Endodermal cell (in vitro differentiated cells): ENCODE measurements at regions not wholly inside any gene's neighbourhood (a gene's known extent, or its start where the extent isn't known, plus 50 kb on each side); places are given as distances from the start of the nearest gene placed in this dataset.

Source experiments
- DNase-seq: peaks from one replicate; pipeline ENCODE4 v3.0.0-alpha.2; 2017
- H3K27ac ChIP-seq: 2 replicates; pipeline ENCODE4 v1.5.1; 2013; ENCODE audit warnings: mild to moderate bottlenecking, low read depth, low read length, moderate library complexity
- H3K27me3 ChIP-seq: 2 replicates; pipeline ENCODE4 v1.6.1; 2013; ENCODE audit warnings: mild to moderate bottlenecking, low read length, moderate library complexity; ENCODE audit not compliant: insufficient read depth, control insufficient read depth, poor library complexity, severe bottlenecking
- H3K36me3 ChIP-seq: 2 replicates; pipeline ENCODE4 v1.7.0; 2013; ENCODE audit warnings: mild to moderate bottlenecking, low read length, moderate library complexity; ENCODE audit not compliant: control insufficient read depth, insufficient read depth
- H3K4me1 ChIP-seq: one replicate; pipeline ENCODE4 v1.7.0; 2013; ENCODE audit warnings: low read length; ENCODE audit not compliant: control insufficient read depth, insufficient read depth
- H3K4me3 ChIP-seq: 2 replicates; pipeline ENCODE4 v1.5.1; 2013; ENCODE audit warnings: mild to moderate bottlenecking, low read length, moderate library complexity
- H3K9ac ChIP-seq: 2 replicates; pipeline ENCODE4 v1.6.1; 2013; ENCODE audit warnings: mild to moderate bottlenecking, low read length, moderate library complexity; ENCODE audit not compliant: poor library complexity, severe bottlenecking; ENCODE audit errors: extremely low read depth
- H3K9me3 ChIP-seq: 2 replicates; pipeline ENCODE4 v1.6.1; 2013; ENCODE audit warnings: mild to moderate bottlenecking, low read length, moderate library complexity; ENCODE audit not compliant: control insufficient read depth
- H3K27ac Mint-ChIP-seq: 2 replicates; pipeline ENCODE4 v1.8.0; 2020; ENCODE audit warnings: mixed read lengths
- H3K27me3 Mint-ChIP-seq: 2 replicates; pipeline ENCODE4 v1.8.0; 2021; ENCODE audit warnings: mild to moderate bottlenecking, mixed read lengths; ENCODE audit not compliant: insufficient read depth
- H3K36me3 Mint-ChIP-seq: 2 replicates; pipeline ENCODE4 v1.8.0; 2020; ENCODE audit warnings: low read depth, mixed read lengths
- H3K4me1 Mint-ChIP-seq: 2 replicates; pipeline ENCODE4 v1.8.0; 2020; ENCODE audit warnings: mixed read lengths
- H3K4me3 Mint-ChIP-seq: 2 replicates; pipeline ENCODE4 v1.8.0; 2020; ENCODE audit warnings: mild to moderate bottlenecking, moderate library complexity, mixed read lengths
- H3K9me3 Mint-ChIP-seq: 2 replicates; pipeline ENCODE4 v1.8.0; 2020; ENCODE audit warnings: mild to moderate bottlenecking, mixed read lengths
- CTCF ChIP-seq: fragments of 200-600 bp; sonication (generic); conservative IDR thresholded peaks from 2 replicates; pipeline ENCODE4 v1.5.0; 2021; ENCODE audit warnings: antibody characterized with exemption, mild to moderate bottlenecking
- WGBS, 2 experiments: methylation state at CpG; one replicate each; pipeline versions ENCODE4 v1.1.5 to v1.1.7; 2013; ENCODE audit warnings: missing lambda C conversion rate in 2 of 2, mixed read lengths in 1 of 2; ENCODE audit not compliant: insufficient coverage in 1 of 2, insufficient read length in 1 of 2; 5-methylcytosine and 5-hydroxymethylcytosine counted together

GRCh38 chr6:80530103-80530502 lies 423.6 kb downstream of the BCKDHB start:
- Histone ChIP-seq H3K9ac (no peak overlapping the region), H3K4me1 (no peaks in the 10 kb centered on the region), H3K36me3 (no peaks in the 10 kb centered on the region), H3K9me3 (peaks cover 2% of the 10 kb centered on the region), H3K4me3 (no peak overlapping the region), H3K27ac (no peak overlapping the region), H3K27me3 (no peaks in the 10 kb centered on the region)
- 96% methylated on average over 2 of the region's 3 CpGs; no CpG with 5 or more reads in 1 of the 2 experiments for WGBS, 2 experiments
- no peaks in the 10 kb centered on the region for H3K36me3 Mint-ChIP-seq
- H3K4me1 Mint-ChIP-seq, result peaks cover 14% of the 10 kb centered on the region
- no peak for DNase-seq
- no peaks in the 10 kb centered on the region for H3K27me3 Mint-ChIP-seq
- H3K27ac Mint-ChIP-seq, result no peak overlapping the region
- TF ChIP-seq CTCF, result no peak
- peaks cover 3% of the 10 kb centered on the region for H3K9me3 Mint-ChIP-seq
- H3K4me3 Mint-ChIP-seq, result no peak overlapping the region

DNA sequence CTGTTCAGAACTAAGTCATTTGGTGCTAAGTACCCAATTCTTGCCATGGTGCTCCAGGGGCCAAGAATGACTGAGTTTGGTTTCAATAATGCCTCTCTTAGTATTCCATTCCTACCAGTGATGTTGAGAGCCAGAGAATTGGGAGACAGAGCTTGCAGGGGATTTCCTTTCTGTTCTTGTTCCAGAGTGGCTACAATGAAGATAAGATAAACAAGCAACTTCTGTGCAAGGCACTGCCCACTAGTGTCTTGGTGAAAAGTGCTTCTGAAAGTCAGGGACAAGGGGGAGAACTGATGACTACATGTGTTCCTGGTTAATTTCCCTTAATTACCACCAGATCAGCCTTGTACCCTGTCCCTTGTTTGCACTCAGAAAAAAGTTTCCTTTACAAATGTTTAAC lies 421.6 kb downstream of the BCKDHB start:
- H3K9me3 ChIP-seq, result no peaks in the 10 kb centered on the region
- DNase-seq, result no peak
- no peak overlapping the region for H3K9ac ChIP-seq
- H3K27ac Mint-ChIP-seq, result no peak overlapping the region
- no peak for TF ChIP-seq CTCF
- no peak overlapping the region for H3K4me3 Mint-ChIP-seq
- no peaks in the 10 kb centered on the region for H3K36me3 ChIP-seq
- H3K9me3 Mint-ChIP-seq, result no peaks in the 10 kb centered on the region
- H3K4me1 Mint-ChIP-seq, result peaks cover 24% of the 10 kb centered on the region
- H3K36me3 Mint-ChIP-seq, result no peaks in the 10 kb centered on the region
- no peaks in the 10 kb centered on the region for H3K4me1 ChIP-seq
- no peaks in the 10 kb centered on the region for H3K27me3 ChIP-seq
- H3K27me3 Mint-ChIP-seq, result no peaks in the 10 kb centered on the region
- H3K4me3 ChIP-seq, result no peak overlapping the region
- no peak overlapping the region for H3K27ac ChIP-seq

- Histone ChIP-seq H3K9me3 (no peaks in the 10 kb centered on the region), H3K9ac (no peak overlapping the region), H3K36me3 (no peaks in the 10 kb centered on the region), H3K4me3 (no peak overlapping the region), H3K27ac (no peak overlapping the region), H3K4me1 (no peaks in the 10 kb centered on the region), H3K27me3 (no peaks in the 10 kb centered on the region)
- no peak overlapping the region for H3K4me3 Mint-ChIP-seq
- peaks cover 26% of the 10 kb centered on the region for H3K4me1 Mint-ChIP-seq
- TF ChIP-seq CTCF, result no peak
- H3K36me3 Mint-ChIP-seq, result no peaks in the 10 kb centered on the region
- H3K9me3 Mint-ChIP-seq, result no peaks in the 10 kb centered on the region
- H3K27me3 Mint-ChIP-seq, result no peaks in the 10 kb centered on the region
- H3K27ac Mint-ChIP-seq, result no peak overlapping the region
- 85 to 94% methylated on average over 3 to 7 of the region's 7 CpGs for WGBS, 2 experiments
- DNase-seq, result no peak
Measured at GRCh38 chr6:80527552-80528052, 421.1 kb downstream of the BCKDHB start.
